Gastrocnemius medialis (tissue), 4 donors: ENCODE measurements at regions not wholly inside any gene's neighbourhood (a gene's known extent, or its start where the extent isn't known, plus 50 kb on each side); places are given as distances from the start of the nearest gene placed in this dataset.
A peak's percentile ranks its signal among the peaks of the same experiment; 100 is the strongest.

ENCODE experiments used
- ATAC-seq, 2 donors: fragments of 150-250 bp; one replicate each; pipeline ENCODE4 v1.9.1; 2016
- DNase-seq, 2 donors: peaks; one replicate each; pipeline ENCODE4 v3.0.0-alpha.2; 2019
- H3K27ac ChIP-seq, 4 donors: fragments of 200-600 bp; sonication (generic); 1 replicate in 1 of 4; 2 replicates in 3 of 4; pipeline ENCODE4 v1.5.1; 2016 to 2018; ENCODE audit warnings: mild to moderate bottlenecking in 2 of 4, moderate library complexity in 1 of 4
- H3K27me3 ChIP-seq, 3 donors: fragments of 200-600 bp; sonication (generic) in 2 of 3; 1 replicate in 1 of 3; 2 replicates in 2 of 3; pipeline versions ENCODE4 v1.5.1 to v1.6.0; 2016 to 2019; ENCODE audit warnings: mild to moderate bottlenecking in 1 of 3, moderate library complexity in 1 of 3
- H3K36me3 ChIP-seq, 2 donors: fragments of 200-600 bp; sonication (generic) in 1 of 2; one replicate each; pipeline ENCODE4 v1.5.1; 2017 to 2018
- H3K4me1 ChIP-seq, 2 donors: fragments of 200-600 bp; sonication (generic) in 1 of 2; one replicate each; pipeline ENCODE4 v1.5.1; 2016 to 2017; ENCODE audit warnings: mild to moderate bottlenecking in 2 of 2
- H3K4me3 ChIP-seq, 4 donors: fragments of 200-600 bp; sonication (generic) in 3 of 4; 1 replicate in 1 of 4; 2 replicates in 3 of 4; pipeline ENCODE4 v1.5.1; 2016 to 2019; ENCODE audit warnings: mild to moderate bottlenecking in 2 of 4
- H3K9me3 ChIP-seq, 3 donors: fragments of 200-600 bp; sonication (generic) in 2 of 3; 1 replicate in 1 of 3; 2 replicates in 2 of 3; pipeline ENCODE4 v1.5.1; 2016 to 2019
- CTCF ChIP-seq, 5 experiments: fragments of 450-650 bp in 3 of 5; fragments of 200-600 bp in 2 of 5; sonication (generic) in 2 of 5; IDR thresholded peaks in 4 of 5; conservative IDR thresholded peaks in 1 of 5; 1 replicate in 4 of 5; 2 replicates in 1 of 5; pipeline ENCODE4 v1.5.1; 2016 to 2019; ENCODE audit warnings: antibody characterized with exemption in 5 of 5, mild to moderate bottlenecking in 3 of 5, moderate library complexity in 3 of 5
- POLR2A ChIP-seq, 2 donors: fragments of 450-650 bp; IDR thresholded peaks; one replicate each; pipeline ENCODE4 v1.6.1; 2017; ENCODE audit warnings: antibody characterized with exemption in 2 of 2, mild to moderate bottlenecking in 2 of 2, moderate library complexity in 2 of 2
- in situ Hi-C, 4 donors: fragments of 200-750 bp; cut with MboI; loops; one replicate each; pipeline versions ENCODE4 v1.15.0 to v1.8.0; 2017; ENCODE audit warnings: low sequenced_read_pairs in 4 of 4
- intact Hi-C: fragments of 100-400 bp; cut with DNase I; formaldehyde crosslinking; loops from one replicate; pipeline ENCODE4 v1.15.1; 2023; ENCODE audit warnings: low total_unique reads

- Histone ChIP-seq H3K4me1 (peaks cover 18 to 22% of the 10 kb centered on the region in 2 donors), H3K4me3 (no peak overlapping the region), H3K27me3 (no peaks in the 10 kb centered on the region), H3K36me3 (no peaks in the 10 kb centered on the region), H3K9me3 (no peaks in the 10 kb centered on the region), H3K27ac (peak overlapping the region in 2 of 4 donors; percentile 42 to 69)
- TF ChIP-seq CTCF (IDR thresholded peaks at IDR 0.05 in 4 of 5, conservative IDR thresholded peaks at IDR 0.05 in 1 of 5): no peak
- TF ChIP-seq POLR2A (IDR thresholded peaks at IDR 0.05): no peak
- intact Hi-C loops (no loop called here), in situ Hi-C loops (no loop called here)
- ATAC-seq: peak; percentile 77
- no peak for DNase-seq
These were observed 111.3 kb upstream of the ABCA1 start for GRCh38 chr9:105039175-105039799.

- intact Hi-C loops: no loop called here
- no peak for TF ChIP-seq CTCF (IDR thresholded peaks at IDR 0.05 in 4 of 5, conservative IDR thresholded peaks at IDR 0.05 in 1 of 5)
- no peak for TF ChIP-seq POLR2A (IDR thresholded peaks at IDR 0.05)
- peak in 1 of 2 donors; percentile 24 for ATAC-seq
These were observed 115.5 kb upstream of the ABCA1 start for GRCh38 chr9:105043370-105043936.

GRCh38 chr9:105044518-105044917, 116.6 kb upstream of the ABCA1 start:
- Histone ChIP-seq H3K4me1 (peaks cover 16 to 17% of the 10 kb centered on the region in 2 donors), H3K9me3 (no peaks in the 10 kb centered on the region), H3K4me3 (no peak overlapping the region), H3K27me3 (no peaks in the 10 kb centered on the region), H3K27ac (peak overlapping the region in 1 of 4 donors; percentile 4), H3K36me3 (no peaks in the 10 kb centered on the region)
- no peak for DNase-seq
- intact Hi-C loops (no loop called here), in situ Hi-C loops (no loop called here)
- TF ChIP-seq POLR2A (IDR thresholded peaks at IDR 0.05) (no peak), CTCF (IDR thresholded peaks at IDR 0.05 in 4 of 5, conservative IDR thresholded peaks at IDR 0.05 in 1 of 5) (no peak)
- no peak for ATAC-seq

More at GRCh38 chr9:105043370-105043936, 115.5 kb upstream of the ABCA1 start:
- in situ Hi-C loops: no loop called here
- peak overlapping the region in 1 of 4 donors; percentile 4 for H3K27ac ChIP-seq
- H3K9me3 ChIP-seq: no peaks in the 10 kb centered on the region
- peaks cover 24 to 27% of the 10 kb centered on the region in 2 donors for H3K4me1 ChIP-seq
- no peak overlapping the region for H3K4me3 ChIP-seq
- DNase-seq: no peak
- H3K36me3 ChIP-seq: no peaks in the 10 kb centered on the region
- H3K27me3 ChIP-seq: no peaks in the 10 kb centered on the region

GRCh38 chr9:105046907-105047741, 119.2 kb upstream of the ABCA1 start:
- Histone ChIP-seq H3K4me3 (no peak overlapping the region), H3K4me1 (peaks cover 13 to 14% of the 10 kb centered on the region in 2 donors), H3K9me3 (no peaks in the 10 kb centered on the region), H3K27me3 (no peaks in the 10 kb centered on the region), H3K27ac (no peak overlapping the region), H3K36me3 (no peaks in the 10 kb centered on the region)
- in situ Hi-C loops (no loop called here), intact Hi-C loops (no loop called here)
- no peak for TF ChIP-seq CTCF (IDR thresholded peaks at IDR 0.05 in 4 of 5, conservative IDR thresholded peaks at IDR 0.05 in 1 of 5)
- TF ChIP-seq POLR2A (IDR thresholded peaks at IDR 0.05): no peak
- DNase-seq: no peak
- peak in 1 of 2 donors; percentile 37 for ATAC-seq
